AG08396 (cell line): ENCODE measurements at regions not wholly inside any gene's neighbourhood (a gene's known extent, or its start where the extent isn't known, plus 50 kb on each side); places are given as distances from the start of the nearest gene placed in this dataset.

Experiments used
- DNase-seq: peaks from one replicate; pipeline ENCODE4 v3.0.0; 2012; ENCODE audit warnings: low spot score, mixed read lengths

- no peak for DNase-seq
Observed at GRCh38 chr2:16049406-16049805, 109.1 kb downstream of the MYCN start.

GRCh38 chr2:16048466-16048865 lies 108.1 kb downstream of the MYCN start:
- no peak for DNase-seq

GRCh38 chr2:16047701-16048100 lies 107.4 kb downstream of the MYCN start:
- DNase-seq = no peak

GRCh38 chr2:16046649-16047048 lies 106.3 kb downstream of the MYCN start:
- DNase-seq = no peak

- no peak for DNase-seq
Observed at GRCh38 chr2:16045653-16046352, 105.5 kb downstream of the MYCN start.

- DNase-seq = no peak
Observed at GRCh38 chr2:16044946-16045456, 104.7 kb downstream of the MYCN start.

GRCh38 chr2:16043627-16044026 lies 103.3 kb downstream of the MYCN start:
- DNase-seq = no peak

- no peak for DNase-seq
Observed at GRCh38 chr2:16043192-16043591, 102.8 kb downstream of the MYCN start.

- no peak for DNase-seq
Observed at GRCh38 chr2:16042201-16042700, 101.9 kb downstream of the MYCN start.

GRCh38 chr2:16040271-16041010 lies 100.1 kb downstream of the MYCN start:
- DNase-seq = no peak

- no peak for DNase-seq
Observed at GRCh38 chr2:16039823-16040222, 99.5 kb downstream of the MYCN start.

GRCh38 chr2:16039055-16039454 lies 98.7 kb downstream of the MYCN start:
- DNase-seq = no peak

GRCh38 chr2:16038621-16039020 lies 98.3 kb downstream of the MYCN start:
- no peak for DNase-seq

- DNase-seq = no peak
Observed at GRCh38 chr2:16037808-16038457, 97.6 kb downstream of the MYCN start.

- no peak for DNase-seq
Observed at GRCh38 chr2:16036951-16037350, 96.6 kb downstream of the MYCN start.

- no peak for DNase-seq
Observed at GRCh38 chr2:16035747-16036745, 95.7 kb downstream of the MYCN start.

- no peak for DNase-seq
Observed at GRCh38 chr2:16034975-16035746, 94.8 kb downstream of the MYCN start.

GRCh38 chr2:16034151-16034974 lies 94.0 kb downstream of the MYCN start:
- DNase-seq = no peak

GRCh38 chr2:16033032-16033293 lies 92.6 kb downstream of the MYCN start:
- DNase-seq = no peak
